Activated naive CD4-positive, alpha-beta T cell treated with anti-CD3 and anti-CD28 coated beads, Interleukin-2, amount 10 ng/mL, durations not matched to agents 7 days and 5 days (primary cell): ENCODE measurements at regions not wholly inside any gene's neighbourhood (a gene's known extent, or its start where the extent isn't known, plus 50 kb on each side); places are given as distances from the start of the nearest gene placed in this dataset.

Source experiments
- CTCF ChIA-PET: fragments of 350-600 bp; sonication (Branson Sonifier 250); formaldehyde crosslinking; loops from one replicate; lab custom pipeline; 2021; ENCODE audit warnings: antibody characterized with exemption; lab: Charles Lee
- DNase-seq: peaks from one replicate; pipeline ENCODE4 v3.0.0-alpha.2; 2020
- H3K27ac Mint-ChIP-seq: one replicate; pipeline ENCODE4 v1.8.0; 2021; ENCODE audit warnings: mild to moderate bottlenecking, moderate library complexity, mixed read lengths
- H3K27me3 Mint-ChIP-seq: one replicate; pipeline ENCODE4 v1.8.0; 2021; ENCODE audit warnings: mild to moderate bottlenecking, mixed read lengths
- H3K36me3 Mint-ChIP-seq: one replicate; pipeline ENCODE4 v1.8.0; 2021; ENCODE audit warnings: mixed read lengths
- H3K4me1 Mint-ChIP-seq: one replicate; pipeline ENCODE4 v1.8.0; 2021; ENCODE audit warnings: mixed read lengths
- H3K4me3 Mint-ChIP-seq: one replicate; pipeline ENCODE4 v1.8.0; 2021; ENCODE audit warnings: mild to moderate bottlenecking, moderate library complexity, mixed read lengths
- H3K9me3 Mint-ChIP-seq: one replicate; pipeline ENCODE4 v1.8.0; 2021; ENCODE audit warnings: mixed read lengths

GRCh38 chr18:44464398-44465180 is 216.1 kb upstream of the SETBP1 start:
- no peaks in the 10 kb centered on the region for H3K4me1 Mint-ChIP-seq
- H3K27ac Mint-ChIP-seq = no peak overlapping the region
- H3K4me3 Mint-ChIP-seq = no peak overlapping the region
- no peaks in the 10 kb centered on the region for H3K27me3 Mint-ChIP-seq
- H3K9me3 Mint-ChIP-seq = no peaks in the 10 kb centered on the region
- no peaks in the 10 kb centered on the region for H3K36me3 Mint-ChIP-seq
- CTCF ChIA-PET = no interaction called here
- DNase-seq = no peak

GRCh38 chr18:44465381-44465841 is 215.3 kb upstream of the SETBP1 start:
- Mint-ChIP-seq H3K27me3 (no peaks in the 10 kb centered on the region), H3K36me3 (no peaks in the 10 kb centered on the region), H3K4me1 (no peaks in the 10 kb centered on the region), H3K4me3 (no peak overlapping the region), H3K27ac (no peak overlapping the region), H3K9me3 (no peaks in the 10 kb centered on the region)
- no peak for DNase-seq
- CTCF ChIA-PET = no interaction called here

GRCh38 chr18:44466997-44467396 is 213.7 kb upstream of the SETBP1 start:
- Mint-ChIP-seq H3K4me1 (no peaks in the 10 kb centered on the region), H3K4me3 (no peak overlapping the region), H3K27ac (no peak overlapping the region), H3K9me3 (no peaks in the 10 kb centered on the region), H3K27me3 (no peaks in the 10 kb centered on the region), H3K36me3 (no peaks in the 10 kb centered on the region)
- DNase-seq = no peak
- CTCF ChIA-PET = no interaction called here

- no peak overlapping the region for H3K4me3 Mint-ChIP-seq
- no peaks in the 10 kb centered on the region for H3K4me1 Mint-ChIP-seq
- H3K27me3 Mint-ChIP-seq = no peaks in the 10 kb centered on the region
- no peaks in the 10 kb centered on the region for H3K36me3 Mint-ChIP-seq
- DNase-seq = no peak
- no peaks in the 10 kb centered on the region for H3K9me3 Mint-ChIP-seq
- CTCF ChIA-PET = no interaction called here
- no peak overlapping the region for H3K27ac Mint-ChIP-seq
Observed at GRCh38 chr18:44467718-44468117, 213.0 kb upstream of the SETBP1 start.

DNA sequence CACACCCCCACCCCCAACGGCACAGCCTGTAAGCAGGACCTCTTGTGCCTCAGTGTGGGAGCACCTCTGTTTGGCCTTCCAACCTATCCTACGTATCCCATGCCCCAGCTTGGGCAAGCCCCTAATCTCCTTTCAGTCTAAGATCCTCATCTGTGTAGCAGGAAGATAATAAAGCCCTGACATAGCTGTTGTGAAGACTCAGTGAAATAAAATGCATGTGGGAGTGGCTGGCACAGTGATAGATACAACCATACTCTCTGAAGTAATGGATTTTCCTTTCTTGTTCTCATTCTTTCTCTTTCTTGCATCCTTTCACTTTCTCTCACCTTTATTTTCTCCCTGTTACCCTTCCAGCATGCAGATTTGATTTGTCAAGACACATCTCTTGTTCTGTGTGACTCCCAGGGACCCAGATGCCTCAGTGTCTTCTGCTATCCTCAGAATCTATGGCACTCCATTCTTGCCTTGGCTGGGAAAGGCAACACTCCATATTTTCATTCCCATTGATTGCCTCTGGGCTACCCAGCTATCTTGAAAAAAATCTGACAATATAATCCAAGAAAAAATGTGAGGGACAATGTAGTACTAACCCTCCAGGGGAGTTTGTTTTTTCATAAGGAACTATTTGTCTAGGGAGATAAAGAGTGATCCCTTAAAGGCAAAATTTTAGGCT is 207.2 kb upstream of the SETBP1 start:
- H3K27ac Mint-ChIP-seq = no peak overlapping the region
- H3K4me1 Mint-ChIP-seq = no peaks in the 10 kb centered on the region
- no peak for DNase-seq
- H3K9me3 Mint-ChIP-seq = peaks cover 4% of the 10 kb centered on the region
- CTCF ChIA-PET = no interaction called here
- H3K4me3 Mint-ChIP-seq = no peak overlapping the region
- no peaks in the 10 kb centered on the region for H3K27me3 Mint-ChIP-seq
- no peaks in the 10 kb centered on the region for H3K36me3 Mint-ChIP-seq

- H3K4me1 Mint-ChIP-seq = no peaks in the 10 kb centered on the region
- H3K27ac Mint-ChIP-seq = no peak overlapping the region
- H3K36me3 Mint-ChIP-seq = no peaks in the 10 kb centered on the region
- no peak overlapping the region for H3K4me3 Mint-ChIP-seq
- DNase-seq = no peak
- H3K9me3 Mint-ChIP-seq = peaks cover 8% of the 10 kb centered on the region
- CTCF ChIA-PET = no interaction called here
- no peaks in the 10 kb centered on the region for H3K27me3 Mint-ChIP-seq
Observed at GRCh38 chr18:44474067-44474411, 206.6 kb upstream of the SETBP1 start.

GRCh38 chr18:44474591-44474990 is 206.1 kb upstream of the SETBP1 start:
- peaks cover 10% of the 10 kb centered on the region for H3K9me3 Mint-ChIP-seq
- CTCF ChIA-PET = no interaction called here

GRCh38 chr18:44482761-44483160 is 197.9 kb upstream of the SETBP1 start:
- no peak overlapping the region for H3K4me3 Mint-ChIP-seq
- H3K27me3 Mint-ChIP-seq = no peaks in the 10 kb centered on the region
- H3K4me1 Mint-ChIP-seq = no peaks in the 10 kb centered on the region
- H3K27ac Mint-ChIP-seq = no peak overlapping the region
- H3K36me3 Mint-ChIP-seq = no peaks in the 10 kb centered on the region
- no peak for DNase-seq
- peaks cover 21% of the 10 kb centered on the region for H3K9me3 Mint-ChIP-seq
- CTCF ChIA-PET = no interaction called here

More at GRCh38 chr18:44474591-44474990, 206.1 kb upstream of the SETBP1 start:
- Mint-ChIP-seq H3K4me1 (no peaks in the 10 kb centered on the region), H3K4me3 (no peak overlapping the region), H3K27ac (no peak overlapping the region), H3K27me3 (no peaks in the 10 kb centered on the region), H3K36me3 (no peaks in the 10 kb centered on the region)
- no peak for DNase-seq

GRCh38 chr18:44495151-44495550 is 185.5 kb upstream of the SETBP1 start:
- no peak for DNase-seq
- Mint-ChIP-seq H3K27ac (peak overlapping the region; percentile 6), H3K9me3 (peaks cover 2% of the 10 kb centered on the region), H3K4me3 (no peak overlapping the region), H3K36me3 (no peaks in the 10 kb centered on the region), H3K4me1 (no peaks in the 10 kb centered on the region), H3K27me3 (no peaks in the 10 kb centered on the region)
- CTCF ChIA-PET = no interaction called here

DNA sequence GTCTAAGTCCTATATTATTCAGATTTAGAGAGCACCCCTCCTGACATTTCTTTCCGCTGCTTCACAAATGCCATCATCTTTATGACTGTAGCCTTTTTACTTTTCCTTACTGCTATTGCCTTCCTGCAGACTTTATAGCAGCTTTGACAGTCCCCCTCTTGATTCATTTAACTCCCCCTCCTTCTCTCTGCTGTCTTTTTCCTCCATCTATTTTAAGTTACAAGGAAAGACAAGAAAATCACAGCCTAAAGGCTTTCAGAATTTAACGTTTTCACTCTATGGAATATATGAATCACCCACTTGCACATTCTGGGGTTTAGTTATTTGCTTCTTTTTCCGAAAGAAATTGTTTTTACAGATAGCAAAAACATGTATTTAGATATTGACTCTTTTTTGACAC is 183.4 kb upstream of the SETBP1 start:
- Mint-ChIP-seq H3K4me3 (no peak overlapping the region), H3K4me1 (peaks cover 3% of the 10 kb centered on the region), H3K27ac (no peak overlapping the region), H3K9me3 (peaks cover 2% of the 10 kb centered on the region), H3K36me3 (no peaks in the 10 kb centered on the region), H3K27me3 (no peaks in the 10 kb centered on the region)
- no peak for DNase-seq
- CTCF ChIA-PET = no interaction called here

DNA sequence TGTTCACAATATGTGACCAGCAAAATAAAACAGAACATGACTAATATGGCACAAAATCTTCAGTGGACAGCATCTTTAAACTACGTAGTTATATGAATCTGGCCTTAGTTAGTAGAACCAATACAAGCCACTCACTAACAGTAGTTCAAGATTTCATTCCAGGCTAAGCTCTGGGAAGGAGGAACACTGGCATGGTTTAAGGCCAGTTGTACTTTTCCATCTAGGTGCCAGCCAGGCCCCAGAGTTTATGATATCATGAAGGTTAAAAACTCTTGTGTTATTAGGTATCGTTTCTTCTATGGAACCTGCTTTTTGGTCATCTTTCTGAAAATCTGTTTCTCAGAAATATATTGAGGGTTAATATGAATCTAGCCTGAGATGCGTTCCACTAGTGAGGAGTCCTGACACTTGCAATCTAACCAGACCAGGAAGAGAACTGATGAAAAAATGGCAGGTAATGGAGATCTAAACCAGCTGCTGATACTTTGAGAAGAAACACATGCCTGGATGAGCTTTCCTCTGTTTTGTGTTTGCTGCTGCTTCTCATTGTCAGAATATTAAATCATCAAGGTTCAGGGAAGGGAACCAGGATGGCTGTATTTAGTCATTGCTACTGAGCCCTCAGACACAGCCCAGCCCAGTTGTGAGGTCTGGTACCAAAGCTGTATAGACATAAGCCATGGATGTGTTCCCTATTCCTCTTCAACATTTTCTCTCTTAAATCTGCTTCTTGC is 182.8 kb upstream of the SETBP1 start:
- H3K4me1 Mint-ChIP-seq = peaks cover 3% of the 10 kb centered on the region
- H3K9me3 Mint-ChIP-seq = peaks cover 2% of the 10 kb centered on the region
- H3K27me3 Mint-ChIP-seq = no peaks in the 10 kb centered on the region
- no peak for DNase-seq
- H3K4me3 Mint-ChIP-seq = no peak overlapping the region
- CTCF ChIA-PET = no interaction called here
- H3K27ac Mint-ChIP-seq = no peak overlapping the region
- no peaks in the 10 kb centered on the region for H3K36me3 Mint-ChIP-seq

DNA sequence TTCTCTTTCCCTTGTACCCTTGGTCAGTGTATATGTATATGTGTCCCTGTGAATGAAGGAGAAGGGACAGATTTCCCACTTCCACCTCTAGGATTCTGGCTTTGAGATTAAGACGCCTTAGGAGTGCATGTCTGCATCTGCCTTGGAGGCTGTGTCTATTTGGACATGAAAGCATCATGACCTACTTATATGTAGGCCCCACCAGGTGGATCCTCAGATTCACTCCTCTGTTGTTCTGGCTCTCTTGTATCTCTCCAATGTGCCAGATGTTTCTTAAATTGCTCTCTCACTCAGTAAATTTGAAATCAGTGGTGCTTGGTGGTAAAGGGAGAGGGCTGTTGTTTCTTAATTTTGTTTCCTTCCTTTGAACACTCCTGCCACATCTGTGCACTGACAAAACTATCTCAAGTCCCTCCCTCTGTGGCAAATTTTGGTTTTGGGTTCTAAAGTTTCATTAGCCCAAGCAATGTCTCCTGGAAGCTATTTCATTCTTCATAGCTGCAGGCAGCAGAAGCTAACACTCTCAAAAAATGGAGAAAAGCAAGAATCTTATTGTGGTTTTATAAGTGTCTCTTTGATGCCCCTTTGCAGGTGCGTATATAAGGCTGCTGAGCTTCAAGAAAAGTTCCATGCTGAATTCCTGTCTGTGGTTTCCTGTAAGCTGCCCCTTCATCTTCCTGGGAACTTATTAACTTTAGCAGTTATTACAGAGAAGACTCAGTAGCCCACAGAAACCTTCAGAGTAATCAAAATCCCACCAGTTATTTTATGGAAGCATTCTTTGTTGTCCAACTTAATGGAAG is 179.7 kb upstream of the SETBP1 start:
- H3K36me3 Mint-ChIP-seq = no peaks in the 10 kb centered on the region
- H3K4me3 Mint-ChIP-seq = no peak overlapping the region
- CTCF ChIA-PET = no interaction called here
- DNase-seq = no peak
- H3K27ac Mint-ChIP-seq = no peak overlapping the region
- peaks cover 2% of the 10 kb centered on the region for H3K9me3 Mint-ChIP-seq
- H3K4me1 Mint-ChIP-seq = peaks cover 3% of the 10 kb centered on the region
- H3K27me3 Mint-ChIP-seq = no peaks in the 10 kb centered on the region

DNA sequence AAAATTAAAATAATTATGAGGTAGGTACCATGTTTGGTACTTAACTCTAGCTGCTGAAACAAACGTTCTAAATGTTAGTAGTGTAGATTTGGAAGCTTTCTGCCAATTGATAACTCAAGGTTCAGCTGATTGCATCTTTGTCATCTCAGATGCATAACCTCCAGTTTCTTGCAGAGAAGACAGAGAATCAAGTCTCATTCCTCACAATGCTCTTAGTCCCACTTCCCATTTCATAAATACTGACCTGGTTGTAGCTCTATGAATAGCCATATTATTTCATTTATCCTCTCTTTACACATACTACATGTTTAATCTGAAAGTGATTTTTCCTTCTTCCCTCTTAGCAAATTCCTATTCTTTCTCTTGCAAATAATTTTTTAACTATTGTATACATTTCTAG is 178.5 kb upstream of the SETBP1 start:
- H3K9me3 Mint-ChIP-seq = peaks cover 2% of the 10 kb centered on the region
- CTCF ChIA-PET = no interaction called here
- H3K4me1 Mint-ChIP-seq = peaks cover 3% of the 10 kb centered on the region
- H3K27ac Mint-ChIP-seq = no peak overlapping the region
- H3K4me3 Mint-ChIP-seq = no peak overlapping the region
- H3K27me3 Mint-ChIP-seq = no peaks in the 10 kb centered on the region
- H3K36me3 Mint-ChIP-seq = no peaks in the 10 kb centered on the region
- no peak for DNase-seq

GRCh38 chr18:44502790-44503189 is 177.9 kb upstream of the SETBP1 start:
- CTCF ChIA-PET = no interaction called here
- Mint-ChIP-seq H3K9me3 (peaks cover 2% of the 10 kb centered on the region), H3K4me3 (no peak overlapping the region), H3K27ac (no peak overlapping the region), H3K36me3 (no peaks in the 10 kb centered on the region), H3K4me1 (peaks cover 3% of the 10 kb centered on the region), H3K27me3 (no peaks in the 10 kb centered on the region)
- DNase-seq = no peak
